ENCODE measurements at regions not wholly inside any gene's neighbourhood (a gene's known extent, or its start where the extent isn't known, plus 50 kb on each side); places are given as distances from the start of the nearest gene placed in this dataset.

DNA sequence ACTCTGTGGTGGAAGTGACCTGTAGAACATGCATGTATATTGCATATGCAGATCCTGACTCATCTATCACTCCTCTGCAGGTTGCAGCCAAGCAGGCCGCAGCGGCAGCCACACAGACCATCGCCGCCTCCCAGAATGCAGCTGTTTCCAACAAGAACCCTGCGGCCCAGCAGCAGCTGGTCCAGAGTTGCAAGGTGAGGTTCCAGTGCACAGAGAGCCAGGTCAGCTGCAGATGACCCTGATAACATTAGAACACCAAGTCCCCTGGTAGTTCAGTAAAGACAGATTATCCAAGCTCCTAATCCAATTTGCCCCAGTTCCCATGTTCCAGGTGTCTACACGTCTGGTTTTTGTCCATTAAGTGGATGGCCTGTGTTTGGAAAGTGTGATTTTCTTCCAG is 325.1 kb upstream of the TPM1 start:
- TF ChIP-seq, protein P1, sequence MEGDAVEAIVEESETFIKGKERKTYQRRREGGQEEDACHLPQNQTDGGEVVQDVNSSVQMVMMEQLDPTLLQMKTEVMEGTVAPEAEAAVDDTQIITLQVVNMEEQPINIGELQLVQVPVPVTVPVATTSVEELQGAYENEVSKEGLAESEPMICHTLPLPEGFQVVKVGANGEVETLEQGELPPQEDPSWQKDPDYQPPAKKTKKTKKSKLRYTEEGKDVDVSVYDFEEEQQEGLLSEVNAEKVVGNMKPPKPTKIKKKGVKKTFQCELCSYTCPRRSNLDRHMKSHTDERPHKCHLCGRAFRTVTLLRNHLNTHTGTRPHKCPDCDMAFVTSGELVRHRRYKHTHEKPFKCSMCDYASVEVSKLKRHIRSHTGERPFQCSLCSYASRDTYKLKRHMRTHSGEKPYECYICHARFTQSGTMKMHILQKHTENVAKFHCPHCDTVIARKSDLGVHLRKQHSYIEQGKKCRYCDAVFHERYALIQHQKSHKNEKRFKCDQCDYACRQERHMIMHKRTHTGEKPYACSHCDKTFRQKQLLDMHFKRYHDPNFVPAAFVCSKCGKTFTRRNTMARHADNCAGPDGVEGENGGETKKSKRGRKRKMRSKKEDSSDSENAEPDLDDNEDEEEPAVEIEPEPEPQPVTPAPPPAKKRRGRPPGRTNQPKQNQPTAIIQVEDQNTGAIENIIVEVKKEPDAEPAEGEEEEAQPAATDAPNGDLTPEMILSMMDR (conservative IDR thresholded peaks at IDR 0.05), result no peak
- TF ChIP-seq ZFX (IDR thresholded peaks at IDR 0.05), result no peak
